ENCODE measurements at regions not wholly inside any gene's neighbourhood (a gene's known extent, or its start where the extent isn't known, plus 50 kb on each side); places are given as distances from the start of the nearest gene placed in this dataset.

GRCh38 chr9:89675058-89675742, 70.4 kb downstream of the GADD45G start:
- Histone ChIP-seq H3K27me3 (replicated peaks in 1 of 4; ENCODE audit: control insufficient read depth in 3 of 4, extremely low read depth in 1 of 4, insufficient read depth in 3 of 4, low read length in 3 of 4) (peaks cover 0 to 23% (median 11%) of the 10 kb centered on the region in 4 experiments; a peak in 5 of 7 replicates), H3K27ac (ENCODE audit: low read depth, low read length) (no peak overlapping the region; the same call in 1 of the 2 replicates), H3K56ac (replicated peaks; ENCODE audit: insufficient read length, low read depth, low read length) (no peak overlapping the region), H3K18ac (ENCODE audit: extremely low read depth, low read length) (peak overlapping the region; percentile 96), H3K79me2 (ENCODE audit: control insufficient read depth in 1 of 2, insufficient read depth in 2 of 2, low read length in 2 of 2) (no peaks in the 10 kb centered on the region), H4K91ac (replicated peaks; ENCODE audit: insufficient read length, low read length) (peak overlapping the region; percentile 92), H2BK120ac (replicated peaks; ENCODE audit: low read depth, low read length) (peak overlapping the region; percentile 66), H2AFZ (ENCODE audit: low read length) (0 out of 2 replicates have a peak overlapping the region, but pooled peaks have one; percentile 79), H3K4me3 (ENCODE audit: extremely low read depth in 1 of 4, insufficient read depth in 2 of 4, low read depth in 3 of 4, low read length in 4 of 4) (no peak overlapping the region), H3K79me1 (ENCODE audit: low read depth, low read length) (no peaks in the 10 kb centered on the region), H3K14ac (ENCODE audit: insufficient read length) (no peak overlapping the region), H2BK12ac (ENCODE audit: low read depth, low read length) (peak overlapping the region; percentile 99), H2BK20ac (ENCODE audit: low read length) (peak overlapping the region; percentile 99), H4K8ac (ENCODE audit: extremely low read depth, insufficient read depth, low read length) (peak overlapping the region; percentile 75; the same call in 1 of the 2 replicates), H4K5ac (ENCODE audit: insufficient read length, low read depth, low read length) (peak overlapping the region; percentile 19), H3K36me3 (ENCODE audit: control insufficient read depth in 2 of 4, insufficient read depth in 4 of 4, low read length in 3 of 4) (no peaks in the 10 kb centered on the region), H3K9me3 (ENCODE audit: insufficient read depth in 2 of 2, low read depth in 1 of 2, low read length in 1 of 2) (peaks cover 0 to under 1% of the 10 kb centered on the region in 2 experiments; a peak in 1 of 4 replicates), H3K4me2 (ENCODE audit: insufficient read depth in 1 of 2, low read depth in 2 of 2, low read length in 2 of 2) (peak overlapping the region; percentile 16 to 17; a peak in 2 of 4 replicates), H2AK5ac (ENCODE audit: low read depth, low read length) (peak overlapping the region; percentile 96; the same call in 1 of the 2 replicates), H3K9ac (replicated peaks in 1 of 4; ENCODE audit: extremely low read depth in 1 of 4, low read depth in 3 of 4, low read length in 3 of 4) (no peak overlapping the region), H3K23me2 (ENCODE audit: low read depth, low read length) (peaks cover 10% of the 10 kb centered on the region; the same call in 1 of the 2 replicates), H2BK5ac (ENCODE audit: low read depth, low read length) (peak overlapping the region; percentile 88; the same call in 1 of the 2 replicates), H2BK15ac (ENCODE audit: low read length) (peak overlapping the region; percentile 76; the same call in 1 of the 2 replicates), H3K4me1 (replicated peaks in 1 of 4; ENCODE audit: control insufficient read depth in 3 of 4, insufficient read depth in 4 of 4, low read length in 3 of 4) (peaks cover 23 to 50% (median 42%) of the 10 kb centered on the region in 4 experiments), H3K23ac (ENCODE audit: insufficient read length) (no peak overlapping the region), H4K20me1 (replicated peaks in 1 of 2; ENCODE audit: control insufficient read depth in 1 of 2, insufficient read depth in 2 of 2, low read length in 2 of 2) (no peaks in the 10 kb centered on the region), H3K4ac (replicated peaks; ENCODE audit: insufficient read length, low read depth, low read length) (peak overlapping the region; percentile 63)
- CTCF ChIA-PET (ENCODE audit: partially characterized antibody), result interaction anchor here (0.6 to 1.8 kb wide), 16 partner anchors 9 to 428 kb away, joined by 3 to 5 read pairs (median 3); no protein-coding TSS in a partner anchor
- FAIRE-seq (no peak), DNase-seq (ENCODE audit: low read depth in 1 of 2, low spot score in 2 of 2) (peak in 1 of 2 experiments; percentile 70)
- POLR2A ChIA-PET (ENCODE audit: partially characterized antibody), result interaction anchor here (0.7 to 6.6 kb wide), 5 partner anchors 10 to 81 kb away, joined by 3 to 89 read pairs (median 4); partner anchors contain the start of gene GADD45G
- 50% methylated on average over 14 of the region's 15 CpGs; no CpG with 5 or more reads in 1 of the 2 experiments for WGBS, 2 experiments (ENCODE audit: extremely low coverage in 1 of 2, insufficient coverage in 1 of 2, insufficient read length in 1 of 2, insufficient replicate concordance in 2 of 2, low coverage in 1 of 2, low lambda C conversion rate in 2 of 2, missing lambda C conversion rate in 1 of 2)
- TF ChIP-seq NANOG (IDR thresholded peaks at IDR 0.05; ENCODE audit: insufficient read depth, low read depth, low read length, poor library complexity, severe bottlenecking), result no peak

Measured in H1 (cell line).